Heart left ventricle (tissue), 13 donors: ENCODE measurements at regions not wholly inside any gene's neighbourhood (a gene's known extent, or its start where the extent isn't known, plus 50 kb on each side); places are given as distances from the start of the nearest gene placed in this dataset.
"Not testable (repeated sequence)": the region's sequence is repeated elsewhere in the genome, so short reads cannot be mapped to it uniquely, and the experiment has no call there.

Source experiments
- POLR2A ChIP-seq, 2 donors: fragments of 450-650 bp; IDR thresholded peaks; one replicate each; pipeline ENCODE4 v1.6.1; 2017; ENCODE audit warnings: antibody characterized with exemption in 2 of 2, mild to moderate bottlenecking in 2 of 2, moderate library complexity in 2 of 2
- TF ChIP-seq, protein P1 (sequence below), 12 donors: fragments of 200-600 bp; sonication (generic) in 4 of 12; IDR thresholded peaks; one replicate each; pipeline versions ENCODE4 v1.5.0 to v1.8.0; 2018 to 2022; ENCODE audit warnings: antibody characterized with exemption in 12 of 12, mild to moderate bottlenecking in 5 of 12
- donor health status: ischemic (EF 13 %, LVEDD 7.1; RV severe dilation, severe dysfunction).
- donor health status: DM: no; HTN: yes; CAD: no.
- donor health status: DM: no; HTN: no; CAD: no.
- donor health status: ischemic (EF 25% LVEDD 6.9; RV normal size, moderate dysfunction).
- donor health status: ischemic (EF 25% LVEDD 5.7; RV mildly dilated, moderate dysfunction).
- donor health status: ischemic (EF 35%, LVEDD 5.7; RV mildly dilated, moderate dysfunction).
- donor health status: nonischemic (EF 11% LVEDD 7.7; RV severe dilation, severe dysfunction).
- donor health status: DM: yes; HTN: yes; CAD: no.
- donor health status: PGD.
- donor health status: ischemic (EF 29% LVEDD 5.4; RV normal size, mild dysfunction).
- donor health status: nonischemic (EF 23%, LVEDD 6.1; RV moderate dilation, normal function).

- TF ChIP-seq, protein P1, sequence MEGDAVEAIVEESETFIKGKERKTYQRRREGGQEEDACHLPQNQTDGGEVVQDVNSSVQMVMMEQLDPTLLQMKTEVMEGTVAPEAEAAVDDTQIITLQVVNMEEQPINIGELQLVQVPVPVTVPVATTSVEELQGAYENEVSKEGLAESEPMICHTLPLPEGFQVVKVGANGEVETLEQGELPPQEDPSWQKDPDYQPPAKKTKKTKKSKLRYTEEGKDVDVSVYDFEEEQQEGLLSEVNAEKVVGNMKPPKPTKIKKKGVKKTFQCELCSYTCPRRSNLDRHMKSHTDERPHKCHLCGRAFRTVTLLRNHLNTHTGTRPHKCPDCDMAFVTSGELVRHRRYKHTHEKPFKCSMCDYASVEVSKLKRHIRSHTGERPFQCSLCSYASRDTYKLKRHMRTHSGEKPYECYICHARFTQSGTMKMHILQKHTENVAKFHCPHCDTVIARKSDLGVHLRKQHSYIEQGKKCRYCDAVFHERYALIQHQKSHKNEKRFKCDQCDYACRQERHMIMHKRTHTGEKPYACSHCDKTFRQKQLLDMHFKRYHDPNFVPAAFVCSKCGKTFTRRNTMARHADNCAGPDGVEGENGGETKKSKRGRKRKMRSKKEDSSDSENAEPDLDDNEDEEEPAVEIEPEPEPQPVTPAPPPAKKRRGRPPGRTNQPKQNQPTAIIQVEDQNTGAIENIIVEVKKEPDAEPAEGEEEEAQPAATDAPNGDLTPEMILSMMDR (IDR thresholded peaks at IDR 0.05): not testable (repeated sequence)
- TF ChIP-seq POLR2A (IDR thresholded peaks at IDR 0.05): not testable (repeated sequence)
Observed at GRCh38 chr10:70990156-70990555, 101.8 kb upstream of the PCBD1 start.
